Uterus (tissue), 3 donors: ENCODE measurements at regions not wholly inside any gene's neighbourhood (a gene's known extent, or its start where the extent isn't known, plus 50 kb on each side); places are given as distances from the start of the nearest gene placed in this dataset. TPM values are rescaled to one million over a fixed set of nuclear protein-coding genes. Genes with fewer than 3 reads are reported as not detected.

ENCODE experiments used
- DNase-seq, 2 donors: peaks; one replicate each; pipeline ENCODE4 v3.0.0-alpha.2; 2019 to 2020
- H3K27ac ChIP-seq, 2 donors: fragments of 200-600 bp; sonication (generic); 1 replicate in 1 of 2; 2 replicates in 1 of 2; pipeline ENCODE4 v1.5.1; 2016 to 2018
- H3K27me3 ChIP-seq, 2 donors: fragments of 200-600 bp; sonication (generic); one replicate each; pipeline ENCODE4 v1.5.1; 2018 to 2019; ENCODE audit warnings: control low read depth in 1 of 2
- H3K36me3 ChIP-seq, 2 donors: fragments of 200-600 bp; sonication (generic); one replicate each; pipeline ENCODE4 v1.5.1; 2019; ENCODE audit warnings: control low read depth in 1 of 2
- H3K4me1 ChIP-seq, 2 donors: fragments of 200-600 bp; sonication (generic); one replicate each; pipeline ENCODE4 v1.5.1; 2018 to 2019; ENCODE audit warnings: control low read depth in 1 of 2
- H3K4me3 ChIP-seq, 2 donors: fragments of 200-600 bp; sonication (generic); 1 replicate in 1 of 2; 2 replicates in 1 of 2; pipeline ENCODE4 v1.5.1; 2018 to 2019; ENCODE audit warnings: mild to moderate bottlenecking in 1 of 2
- H3K9me3 ChIP-seq, 2 donors: fragments of 200-600 bp; sonication (generic); one replicate each; pipeline ENCODE4 v1.5.1; 2019; ENCODE audit warnings: control low read depth in 1 of 2
- POLR2A ChIP-seq, 2 donors: fragments of 450-650 bp; IDR thresholded peaks; one replicate each; pipeline ENCODE4 v1.6.1; 2016; ENCODE audit warnings: antibody characterized with exemption in 2 of 2, mild to moderate bottlenecking in 1 of 2, moderate library complexity in 1 of 2
- intact Hi-C: fragments of 100-400 bp; cut with DNase I; formaldehyde crosslinking; loops from one replicate; pipeline ENCODE4 v1.15.1; 2023; ENCODE audit warnings: low total_unique reads
- small RNA-seq: library from RNA; depleted of rRNA; stranded (forward); fragments of <200 nt; gene quantifications from one replicate; pipeline ENCODE3, GENCODE V24; 2016
- TF ChIP-seq, protein P1 (sequence below), 4 experiments: fragments of 200-600 bp in 2 of 4; fragments of 450-650 bp in 2 of 4; sonication (generic) in 2 of 4; IDR thresholded peaks; one replicate each; pipeline ENCODE4 v1.5.1; 2016 to 2019; ENCODE audit warnings: antibody characterized with exemption in 4 of 4, mild to moderate bottlenecking in 2 of 4, moderate library complexity in 1 of 4
- donor health status: DM: yes; HTN: yes; CAD: no.

DNA sequence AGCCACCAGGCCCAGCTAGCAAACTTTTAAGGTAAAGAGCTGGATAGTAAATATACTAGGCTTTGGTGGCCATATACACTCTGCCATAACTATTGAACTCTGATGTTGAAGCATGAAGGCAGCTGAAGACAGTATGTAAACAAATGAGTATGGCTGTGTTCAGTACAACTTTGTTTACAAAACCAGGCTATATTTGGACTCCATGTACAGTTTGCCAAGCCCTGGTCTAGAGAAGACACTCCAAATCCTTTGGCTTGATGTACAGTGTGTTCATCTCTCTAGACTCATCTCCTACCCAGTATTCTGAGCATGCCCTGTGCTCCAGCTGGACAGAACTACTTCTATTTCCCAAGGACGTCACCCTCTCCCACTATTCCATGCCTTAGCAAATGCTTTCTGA, 54.3 kb upstream of the MEGF10 start:
- intact Hi-C loops: no loop called here
- no peaks in the 10 kb centered on the region for H3K27me3 ChIP-seq
- no peak overlapping the region for H3K4me3 ChIP-seq
- TF ChIP-seq, protein P1, sequence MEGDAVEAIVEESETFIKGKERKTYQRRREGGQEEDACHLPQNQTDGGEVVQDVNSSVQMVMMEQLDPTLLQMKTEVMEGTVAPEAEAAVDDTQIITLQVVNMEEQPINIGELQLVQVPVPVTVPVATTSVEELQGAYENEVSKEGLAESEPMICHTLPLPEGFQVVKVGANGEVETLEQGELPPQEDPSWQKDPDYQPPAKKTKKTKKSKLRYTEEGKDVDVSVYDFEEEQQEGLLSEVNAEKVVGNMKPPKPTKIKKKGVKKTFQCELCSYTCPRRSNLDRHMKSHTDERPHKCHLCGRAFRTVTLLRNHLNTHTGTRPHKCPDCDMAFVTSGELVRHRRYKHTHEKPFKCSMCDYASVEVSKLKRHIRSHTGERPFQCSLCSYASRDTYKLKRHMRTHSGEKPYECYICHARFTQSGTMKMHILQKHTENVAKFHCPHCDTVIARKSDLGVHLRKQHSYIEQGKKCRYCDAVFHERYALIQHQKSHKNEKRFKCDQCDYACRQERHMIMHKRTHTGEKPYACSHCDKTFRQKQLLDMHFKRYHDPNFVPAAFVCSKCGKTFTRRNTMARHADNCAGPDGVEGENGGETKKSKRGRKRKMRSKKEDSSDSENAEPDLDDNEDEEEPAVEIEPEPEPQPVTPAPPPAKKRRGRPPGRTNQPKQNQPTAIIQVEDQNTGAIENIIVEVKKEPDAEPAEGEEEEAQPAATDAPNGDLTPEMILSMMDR (IDR thresholded peaks at IDR 0.05): no peak
- TF ChIP-seq POLR2A (IDR thresholded peaks at IDR 0.05): no peak
- no peak overlapping the region for H3K27ac ChIP-seq
- DNase-seq: no peak
- H3K9me3 ChIP-seq: no peaks in the 10 kb centered on the region
- H3K36me3 ChIP-seq: no peaks in the 10 kb centered on the region
- no peaks in the 10 kb centered on the region for H3K4me1 ChIP-seq

Small RNA genes lying in the stretch of these regions (small RNA-seq; reads per million reads assigned to genes)
- gene AC011416.2: not detected
- gene MRPS5P3: not detected
